NT2/D1 (cell line): ENCODE measurements at regions not wholly inside any gene's neighbourhood (a gene's known extent, or its start where the extent isn't known, plus 50 kb on each side); places are given as distances from the start of the nearest gene placed in this dataset.

Source experiments
- SUZ12 ChIP-seq: IDR thresholded peaks from 2 replicates; pipeline ENCODE4 v1.6.1; 2011; ENCODE audit not compliant: insufficient read length, insufficient read depth; ENCODE audit errors: extremely low read depth
- YY1 ChIP-seq: IDR thresholded peaks from 2 replicates; pipeline ENCODE4 v1.6.1; 2011; ENCODE audit not compliant: insufficient read length, insufficient read depth
- ZNF274 ChIP-seq: IDR thresholded peaks from 2 replicates; pipeline ENCODE4 v1.6.1; 2011; ENCODE audit warnings: mild to moderate bottlenecking, low read depth, low read length

GRCh38 chr6:163904186-163904585 lies 489.7 kb downstream of the QKI start:
- TF ChIP-seq YY1 = no peak
- TF ChIP-seq ZNF274 = no peak
- TF ChIP-seq SUZ12 = no peak
